SH-SY5Y (cell line): ENCODE measurements at regions not wholly inside any gene's neighbourhood (a gene's known extent, or its start where the extent isn't known, plus 50 kb on each side); places are given as distances from the start of the nearest gene placed in this dataset.

Experiments used
- GATA2 ChIP-seq: IDR thresholded peaks from 2 replicates; pipeline ENCODE4 v1.6.1; 2011; ENCODE audit warnings: mild to moderate bottlenecking, low read depth, low read length
- GATA3 ChIP-seq: IDR thresholded peaks from 2 replicates; pipeline ENCODE4 v1.6.1; 2011; ENCODE audit warnings: low read depth, mild to moderate bottlenecking, low read length, moderate library complexity

- TF ChIP-seq GATA2 (no peak), GATA3 (no peak)
Observed at GRCh38 chr2:241924909-241925250, 55.4 kb downstream of the RTP5 start.
